8988T (cell line): ENCODE measurements at regions not wholly inside any gene's neighbourhood (a gene's known extent, or its start where the extent isn't known, plus 50 kb on each side); places are given as distances from the start of the nearest gene placed in this dataset.
"Not testable (repeated sequence)": the region's sequence is repeated elsewhere in the genome, so short reads cannot be mapped to it uniquely, and the experiment has no call there.

ENCODE experiments used
- DNase-seq: peaks from one replicate; pipeline ENCODE4 v3.0.0; 2011

DNA sequence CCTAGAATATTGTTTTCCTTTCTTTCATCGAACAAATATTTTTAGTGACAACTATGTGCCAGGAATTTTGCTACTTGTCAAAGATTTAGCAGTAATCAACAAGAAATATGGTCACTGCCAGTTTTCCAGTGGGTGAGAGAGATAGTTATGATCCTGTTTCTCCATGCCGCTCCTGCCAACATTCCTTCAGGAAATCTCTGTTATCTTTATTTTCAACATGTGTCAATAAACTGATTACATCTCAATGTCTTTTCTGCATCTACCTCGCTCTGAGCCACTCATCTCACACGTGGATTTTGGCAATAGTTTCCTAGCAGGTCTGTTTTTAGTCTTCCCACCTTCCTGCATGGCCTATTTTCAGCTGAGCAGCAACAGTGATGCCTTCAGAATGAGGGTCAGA is 650.0 kb upstream of the STXBP6 start:
- no peak for DNase-seq

DNA sequence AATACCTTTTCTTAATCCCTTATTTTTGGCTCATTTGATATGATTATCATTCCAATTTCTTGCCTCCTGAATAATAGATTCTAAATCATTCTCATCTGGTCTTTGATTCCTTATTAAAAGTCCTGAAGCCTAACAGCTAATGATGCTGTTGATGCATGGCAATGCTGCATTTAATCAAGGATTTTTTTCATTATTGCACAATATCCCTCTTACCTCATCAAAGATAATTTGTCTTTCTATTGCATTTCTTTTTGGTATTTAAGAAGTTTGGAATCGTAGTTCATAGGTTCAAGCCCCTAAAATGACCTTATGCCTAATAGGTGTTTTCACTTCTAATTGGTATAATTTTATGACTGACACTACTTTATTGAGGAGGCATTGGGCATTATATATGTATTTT is 648.2 kb upstream of the STXBP6 start:
- DNase-seq = no peak

DNA sequence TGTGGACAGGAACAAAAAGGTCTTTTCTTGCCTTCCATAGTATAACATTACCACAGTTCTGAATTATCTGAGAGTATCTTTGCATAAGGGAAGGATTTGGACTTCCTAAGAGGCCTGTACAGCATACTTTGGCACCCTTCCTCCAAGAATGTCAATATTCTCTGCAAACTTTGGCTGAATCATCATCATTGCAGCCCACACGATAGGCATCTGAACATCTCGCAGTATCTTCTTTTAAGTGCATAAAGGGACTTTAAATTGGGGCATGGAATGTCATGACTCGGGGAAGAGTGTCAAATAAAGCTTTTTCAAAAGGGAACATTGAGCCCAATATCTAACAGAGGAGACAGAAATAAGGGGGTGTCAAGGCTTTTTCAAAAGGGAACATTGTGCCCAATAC is 646.2 kb upstream of the STXBP6 start:
- no peak for DNase-seq

DNA sequence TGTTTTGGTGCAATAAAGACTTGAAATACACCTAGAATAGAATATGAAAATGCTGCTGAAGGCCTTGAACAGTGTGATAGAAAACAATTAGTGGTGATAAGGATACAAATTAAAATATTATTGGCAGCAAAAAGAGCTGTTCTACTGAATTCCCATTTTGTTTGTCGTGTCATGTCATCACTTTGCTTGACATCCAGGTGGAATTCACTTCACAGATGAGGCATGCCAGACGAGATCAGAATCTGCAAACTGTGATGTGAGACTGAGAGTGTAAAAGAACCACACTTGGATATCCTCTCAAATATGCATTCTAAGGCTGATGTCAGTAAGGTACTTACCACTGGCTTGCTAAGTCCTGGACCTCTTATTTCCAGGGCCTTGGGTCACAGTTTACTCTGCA is 635.1 kb upstream of the STXBP6 start:
- no peak for DNase-seq

DNA sequence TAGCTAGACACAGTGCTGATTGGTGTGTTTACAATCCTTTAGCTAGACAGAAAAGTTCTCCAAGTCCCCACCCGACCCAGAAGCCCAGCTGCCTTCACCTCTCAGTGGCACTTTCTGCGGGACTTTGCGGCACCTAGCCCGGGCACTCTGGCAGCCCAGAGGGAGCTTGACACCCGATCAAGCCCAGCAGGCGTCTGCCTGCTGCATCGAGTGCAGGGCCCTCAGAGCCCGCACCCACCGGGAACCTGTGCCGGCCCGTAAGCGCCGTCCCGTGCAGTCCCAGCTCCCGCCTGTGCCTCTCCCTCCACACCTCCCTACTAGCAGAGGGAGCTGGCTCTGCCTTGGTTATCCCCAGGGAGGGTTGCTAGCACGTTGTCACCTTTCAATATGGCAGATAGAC is 631.0 kb upstream of the STXBP6 start:
- no peak for DNase-seq

DNA sequence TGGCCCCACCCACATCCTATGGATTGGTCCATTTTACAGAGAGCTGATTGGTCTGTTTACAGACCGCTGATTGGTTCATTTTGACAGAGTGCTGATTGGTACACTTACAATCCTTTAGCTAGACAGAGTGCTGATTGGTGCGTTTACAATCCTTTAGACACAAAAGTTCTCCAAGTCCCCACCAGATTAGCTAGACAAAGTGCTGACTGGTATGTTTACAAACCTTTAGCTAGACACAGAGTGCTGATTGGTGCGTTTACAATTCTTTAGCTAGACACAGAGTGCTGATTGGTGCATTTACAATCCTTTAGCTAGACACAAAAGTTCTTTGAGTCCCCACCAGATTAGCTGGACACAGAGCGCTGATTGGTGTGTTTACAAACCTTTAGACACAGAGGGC is 630.6 kb upstream of the STXBP6 start:
- not testable (repeated sequence) for DNase-seq

DNA sequence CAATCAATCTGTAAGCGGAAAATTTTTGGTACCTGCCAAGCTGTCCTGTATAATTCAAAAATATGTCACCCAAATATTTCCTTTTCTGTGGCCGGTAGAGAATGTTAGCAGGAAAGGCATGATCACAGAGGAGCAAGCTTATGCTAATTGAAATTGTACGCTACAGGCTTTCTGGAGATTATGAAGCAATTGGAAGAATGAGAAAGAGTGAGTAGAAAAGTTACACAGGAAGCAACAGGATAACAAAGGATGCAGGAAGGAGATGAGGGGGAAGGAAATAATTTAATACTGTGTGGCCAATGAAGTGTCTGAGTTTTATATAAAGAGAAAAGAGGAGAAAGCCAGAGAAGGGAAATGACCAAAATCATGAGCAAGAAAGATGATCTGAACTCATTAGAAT is 627.2 kb upstream of the STXBP6 start:
- no peak for DNase-seq

DNA sequence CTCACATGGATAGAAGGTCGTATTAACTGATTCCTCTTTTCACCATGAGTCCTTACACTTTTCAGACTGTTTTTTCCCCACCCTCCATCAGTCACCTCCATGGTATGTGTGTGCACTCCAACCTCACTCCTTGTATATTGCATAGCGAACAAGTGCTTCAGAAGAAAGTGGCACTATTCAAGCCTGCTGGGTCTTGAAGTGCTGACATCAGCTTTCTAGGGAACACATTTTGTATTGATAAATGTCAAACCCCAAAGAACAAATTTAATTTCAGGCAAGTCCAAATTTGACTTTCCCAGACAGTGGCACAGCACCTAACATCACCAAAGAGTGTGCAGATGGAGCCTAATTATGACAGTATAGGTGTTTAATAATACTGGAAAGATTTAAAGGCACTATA is 617.4 kb upstream of the STXBP6 start:
- no peak for DNase-seq

DNA sequence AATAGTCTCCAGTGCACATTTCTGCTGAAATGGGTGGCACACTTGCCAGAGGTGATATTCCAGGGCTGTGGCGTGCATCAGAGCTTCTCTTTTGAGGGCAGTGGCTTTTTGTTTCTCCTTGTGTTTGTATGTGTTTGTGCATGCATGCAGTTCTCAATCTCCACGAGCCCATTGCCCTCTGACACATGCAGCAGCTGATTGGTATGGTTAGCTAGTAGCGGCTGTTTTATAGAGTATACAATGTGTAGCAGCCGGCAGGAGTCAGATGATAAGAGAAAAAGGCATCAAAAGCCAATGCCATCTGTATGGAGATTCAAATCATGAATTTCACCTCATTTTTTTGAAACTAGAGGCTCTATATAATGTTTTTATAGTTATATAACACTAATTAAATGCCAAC is 616.9 kb upstream of the STXBP6 start:
- DNase-seq = no peak

DNA sequence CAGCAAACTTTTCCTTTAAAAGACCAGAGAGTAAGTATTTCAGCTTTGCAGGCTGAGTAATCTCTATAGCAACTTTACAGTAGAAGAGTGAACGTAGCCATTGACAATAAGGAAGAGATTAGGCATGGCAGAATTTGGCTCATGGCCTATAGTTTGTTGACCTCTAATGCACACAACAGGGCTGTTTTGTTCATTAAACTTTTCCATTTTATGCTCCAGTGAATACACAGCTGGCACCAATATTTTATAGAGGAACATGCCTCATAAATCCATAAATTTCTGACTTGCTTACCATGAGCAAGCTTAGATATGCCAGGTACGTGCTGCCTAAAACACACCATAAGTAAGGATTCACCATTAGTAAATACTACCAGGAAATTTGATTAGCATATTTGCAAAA is 609.0 kb upstream of the STXBP6 start:
- DNase-seq = no peak

DNA sequence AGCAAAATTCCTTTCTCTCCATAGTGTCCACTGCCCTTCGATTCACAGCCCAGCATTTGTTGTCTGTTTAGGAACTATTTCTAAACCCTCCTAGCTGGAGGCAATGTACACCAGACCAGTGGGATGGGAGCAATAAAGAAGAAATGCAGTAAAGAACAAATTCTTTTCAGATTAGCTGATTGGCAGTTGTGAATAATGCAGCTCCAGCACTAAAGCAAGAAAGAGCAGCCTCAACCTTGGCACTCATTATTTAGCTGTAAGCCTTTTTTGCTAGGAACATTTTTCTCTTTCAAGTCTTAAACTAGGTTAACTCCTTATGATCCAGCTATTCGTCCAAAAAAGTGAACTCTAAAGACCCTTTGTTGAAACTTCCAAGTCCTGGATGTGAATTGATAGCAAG is 580.5 kb upstream of the STXBP6 start:
- no peak for DNase-seq

DNA sequence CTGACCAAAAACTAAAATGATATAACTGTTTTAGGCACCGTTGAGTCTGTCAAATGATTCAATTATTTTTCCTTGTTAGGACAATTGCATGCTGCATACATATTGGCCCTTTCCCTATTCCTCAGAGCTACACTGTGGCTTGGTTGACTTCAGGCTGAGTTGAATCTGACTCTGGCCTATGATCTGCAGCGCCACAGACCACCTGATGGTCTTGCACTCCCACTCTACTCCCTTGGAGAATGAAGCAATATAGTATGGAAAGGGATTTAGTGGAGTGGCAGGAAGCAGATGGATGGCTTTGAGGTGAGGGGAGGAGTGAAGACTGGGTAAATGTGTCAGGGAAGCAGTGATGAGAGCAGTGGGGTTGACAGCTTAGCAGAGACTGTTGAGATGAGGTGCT is 579.0 kb upstream of the STXBP6 start:
- DNase-seq = no peak

DNA sequence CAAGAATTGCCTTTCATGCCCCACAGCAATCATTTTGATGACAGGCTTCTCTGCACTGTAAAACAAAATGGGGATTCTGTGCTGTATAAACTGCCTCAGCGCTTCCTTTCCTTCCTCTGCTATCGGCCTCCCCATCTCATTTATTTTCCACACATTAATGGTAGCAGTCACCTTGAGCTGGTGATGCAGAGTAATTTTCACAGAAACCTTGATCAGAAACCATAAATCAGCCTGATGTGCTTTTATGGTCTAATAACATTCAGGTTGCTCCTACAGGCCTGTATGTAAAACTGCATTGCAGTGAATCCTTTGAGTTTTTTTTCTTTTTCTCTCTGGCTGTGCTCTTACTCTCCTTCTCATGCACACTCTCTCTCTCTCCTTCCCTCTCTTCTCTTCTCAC is 578.4 kb upstream of the STXBP6 start:
- DNase-seq = no peak

DNA sequence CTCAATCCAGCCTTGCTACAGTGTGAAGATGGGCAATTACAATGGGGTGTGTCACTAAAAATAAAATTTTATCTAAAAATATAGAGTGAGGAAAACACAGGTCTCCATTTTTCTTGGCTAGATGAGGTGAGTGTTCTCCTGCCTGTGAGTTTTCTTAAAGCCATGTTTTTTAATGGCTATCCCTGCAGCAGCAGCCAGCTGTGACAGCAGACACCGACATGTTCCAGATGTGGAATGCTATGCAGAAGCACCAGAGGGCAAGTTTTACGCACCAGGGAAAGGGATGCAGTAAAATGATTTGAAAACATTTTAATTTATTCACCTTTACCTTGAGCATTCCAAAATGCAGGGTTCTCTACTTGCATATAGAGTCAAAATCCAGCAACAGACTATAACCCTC is 577.0 kb upstream of the STXBP6 start:
- DNase-seq = no peak

DNA sequence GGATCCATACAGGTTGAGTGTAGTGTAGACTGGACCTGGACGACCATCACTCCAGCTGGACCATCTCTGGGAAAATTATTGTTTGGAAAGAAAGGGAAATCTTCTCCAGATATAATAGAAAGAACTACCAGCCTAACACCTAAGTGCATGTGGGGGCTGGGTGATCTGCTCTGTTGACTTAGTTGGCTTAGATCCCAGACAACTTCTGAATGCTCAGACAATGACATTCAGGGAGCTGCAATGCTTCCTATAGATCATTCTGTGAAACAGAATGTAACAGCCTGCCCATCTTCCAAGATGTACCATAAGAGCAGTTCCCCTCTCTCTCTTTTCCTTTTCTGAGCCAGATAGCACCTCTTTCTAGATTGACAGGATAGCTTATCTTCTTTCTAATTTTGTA is 572.8 kb upstream of the STXBP6 start:
- no peak for DNase-seq

DNA sequence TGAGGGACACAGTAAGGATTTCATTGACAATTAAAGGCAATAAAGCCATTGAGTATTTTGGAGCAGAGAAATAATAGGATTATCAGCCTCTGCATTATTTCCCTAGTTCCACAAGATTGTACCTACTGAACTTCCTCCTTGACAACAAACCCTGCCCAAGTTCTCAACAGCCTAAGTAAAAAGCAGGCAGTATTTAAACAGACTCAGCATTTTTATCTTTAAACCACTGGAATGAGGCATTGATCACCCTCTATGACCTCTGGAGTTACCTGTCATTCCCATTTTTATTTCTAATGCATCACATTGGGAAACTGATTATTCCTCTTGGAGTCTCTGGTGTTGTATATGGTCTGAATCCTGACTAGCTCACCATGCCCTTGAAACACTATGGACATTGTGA is 570.6 kb upstream of the STXBP6 start:
- DNase-seq = no peak

DNA sequence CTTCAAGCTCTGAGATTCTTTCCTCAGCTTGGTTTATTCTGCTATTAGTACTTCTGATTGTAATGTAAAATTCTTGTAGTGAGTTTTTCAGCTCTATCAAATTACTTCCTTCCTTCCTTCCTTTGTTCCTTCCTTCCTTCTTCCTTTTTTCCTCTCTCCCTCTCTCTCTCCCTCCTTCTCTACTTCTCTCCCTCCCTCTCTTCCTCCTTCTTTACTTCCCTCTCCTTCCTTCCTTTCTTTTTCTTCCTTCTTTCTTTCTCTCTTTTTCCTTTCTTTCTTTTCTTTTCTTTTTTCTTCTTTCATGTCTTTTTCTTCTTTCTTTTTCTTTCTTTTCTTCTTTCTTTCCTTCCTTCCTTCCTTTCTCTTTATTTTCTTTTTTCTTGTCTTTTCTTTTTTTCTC is 565.2 kb upstream of the STXBP6 start:
- no peak for DNase-seq

DNA sequence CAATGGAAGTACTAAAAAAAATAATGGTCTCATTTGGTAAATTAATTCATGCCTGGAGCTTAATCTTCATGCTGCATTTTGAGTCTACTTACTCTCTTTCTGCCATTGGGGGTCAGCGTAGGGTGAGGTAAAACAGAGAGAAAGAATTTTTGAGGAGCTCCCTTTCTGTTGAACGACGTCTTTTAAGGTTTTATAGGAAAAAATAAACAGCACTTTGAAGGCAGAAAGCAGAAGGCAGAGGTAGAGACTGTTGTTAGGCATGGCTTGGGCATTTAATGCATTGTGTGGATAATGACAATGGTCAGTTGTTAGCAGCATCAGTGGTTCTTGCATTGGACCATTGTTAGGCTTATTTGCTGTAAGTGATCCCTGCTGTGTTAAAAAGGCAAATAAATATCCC is 557.2 kb upstream of the STXBP6 start:
- DNase-seq = no peak

DNA sequence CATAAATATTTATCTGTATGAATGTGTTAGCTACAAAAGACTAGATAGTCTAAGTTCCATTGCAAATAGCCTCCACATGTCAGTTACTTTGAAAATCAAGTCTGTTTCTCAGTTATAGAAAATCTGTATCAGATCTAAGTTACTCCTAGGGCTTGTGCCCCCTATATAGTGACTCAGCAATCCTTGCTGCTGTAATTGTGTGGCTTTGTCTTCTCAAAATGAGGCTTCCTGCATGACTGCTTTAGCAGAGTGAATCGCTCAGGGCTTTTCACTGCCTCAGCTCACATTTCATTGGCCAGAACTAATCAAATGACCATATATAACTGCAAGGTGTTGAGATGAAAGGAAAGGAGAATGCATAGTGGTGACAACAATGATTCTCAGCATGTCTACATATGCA is 552.2 kb upstream of the STXBP6 start:
- no peak for DNase-seq

DNA sequence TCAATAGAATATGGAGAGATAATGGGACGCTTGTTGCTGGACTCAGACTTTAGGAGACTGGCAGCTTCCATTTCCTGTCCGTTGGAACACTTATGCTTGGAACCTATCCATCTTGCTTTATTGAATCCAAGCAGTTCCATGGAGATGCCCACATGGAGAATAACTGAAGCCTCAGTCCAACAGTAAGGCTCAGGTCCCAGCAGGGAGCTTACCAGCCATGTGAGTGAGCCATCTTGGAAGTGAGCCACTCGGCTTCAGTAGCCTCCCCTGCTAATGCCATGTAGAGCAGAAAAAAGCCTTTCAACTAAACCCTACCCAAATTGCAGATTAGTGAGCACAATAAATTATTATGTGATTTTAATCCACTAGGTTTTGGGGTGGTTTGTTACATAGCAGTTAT is 538.8 kb upstream of the STXBP6 start:
- DNase-seq = no peak

DNA sequence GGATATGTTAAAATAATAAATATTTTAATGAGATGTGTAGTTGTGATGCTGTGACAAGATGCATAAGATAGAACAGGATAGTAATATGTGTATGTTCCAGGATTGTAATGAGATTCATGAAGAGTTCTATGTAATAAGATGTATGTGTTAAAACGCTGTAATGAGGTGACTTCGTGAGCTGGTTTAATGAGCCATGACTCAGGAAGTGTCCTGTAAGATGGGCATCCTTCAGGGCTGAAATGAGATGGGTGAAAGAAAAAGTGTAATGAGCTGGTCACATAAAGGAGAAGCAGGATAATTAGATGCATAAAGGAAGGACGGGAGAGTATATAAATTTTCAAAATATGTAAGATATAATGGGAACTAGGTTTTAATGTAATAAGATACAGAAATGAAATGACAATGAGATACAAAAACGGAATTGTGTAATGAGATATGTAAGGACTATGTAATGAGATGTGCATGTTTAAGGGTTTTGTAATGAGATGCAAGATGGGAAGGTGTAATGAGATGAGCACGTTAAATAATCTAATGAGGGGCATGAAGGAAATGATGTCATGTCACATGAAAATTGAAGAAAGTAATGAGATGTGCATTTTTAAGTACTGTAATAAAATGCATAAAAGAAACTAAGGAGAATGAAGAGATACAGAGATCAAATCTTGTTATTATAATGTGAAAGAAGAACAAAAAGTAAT is 524.8 kb upstream of the STXBP6 start:
- DNase-seq = no peak

DNA sequence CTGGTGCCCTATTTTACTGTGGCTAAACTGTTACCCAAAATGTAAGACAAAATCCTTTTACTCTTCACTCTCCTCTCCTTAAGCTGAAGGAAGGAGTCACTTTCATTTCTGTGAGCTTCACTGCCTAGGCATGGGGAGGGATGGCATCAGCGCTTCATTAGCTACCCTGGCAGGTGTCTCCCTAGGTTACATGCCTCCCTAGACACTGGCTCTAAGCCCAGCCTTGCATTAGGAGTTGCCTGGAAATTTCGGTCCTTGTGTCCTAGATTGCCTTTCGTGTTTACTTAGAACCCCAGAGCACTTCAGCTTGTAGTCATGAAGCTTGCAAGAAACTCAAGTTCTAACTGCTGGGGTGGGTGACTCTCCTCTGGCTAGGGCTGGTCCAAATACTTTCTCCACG is 520.5 kb upstream of the STXBP6 start:
- no peak for DNase-seq

DNA sequence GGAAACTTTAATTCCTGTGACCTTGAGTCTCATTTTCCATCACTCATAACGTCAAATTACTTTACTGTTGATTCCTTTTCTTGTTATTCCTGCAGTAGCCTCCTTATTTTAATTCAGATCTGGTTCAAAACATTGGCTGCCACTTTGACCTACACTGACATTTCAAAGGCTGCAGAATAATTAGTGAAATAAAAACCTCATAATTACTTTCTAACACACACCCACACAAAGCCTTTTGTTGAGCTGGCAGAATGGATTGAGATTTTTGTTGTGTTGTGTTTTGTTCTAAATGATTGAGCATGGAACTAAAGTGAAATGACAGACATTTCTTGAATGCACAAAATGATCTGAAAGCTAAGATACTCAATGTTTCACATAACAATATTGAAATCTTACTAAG is 507.5 kb upstream of the STXBP6 start:
- DNase-seq = no peak

DNA sequence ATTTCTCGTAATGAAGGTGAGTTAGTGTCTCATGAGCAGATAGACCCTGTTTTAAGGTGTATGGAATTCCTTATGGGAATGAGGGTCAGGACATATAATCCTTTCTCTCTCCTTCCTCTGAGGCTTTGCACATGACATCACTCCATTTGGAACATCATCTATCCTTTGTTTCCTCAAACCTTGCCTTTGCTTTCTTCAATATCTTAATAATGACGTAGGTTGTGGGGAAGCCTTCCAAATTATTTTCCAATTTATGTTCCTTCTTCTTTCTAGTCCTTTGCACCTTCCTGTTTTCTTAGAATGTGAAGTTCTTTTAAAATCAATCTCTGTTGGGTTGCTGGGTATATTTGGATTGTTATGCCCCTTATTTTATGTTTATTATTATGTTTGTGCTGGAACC is 502.9 kb upstream of the STXBP6 start:
- no peak for DNase-seq

DNA sequence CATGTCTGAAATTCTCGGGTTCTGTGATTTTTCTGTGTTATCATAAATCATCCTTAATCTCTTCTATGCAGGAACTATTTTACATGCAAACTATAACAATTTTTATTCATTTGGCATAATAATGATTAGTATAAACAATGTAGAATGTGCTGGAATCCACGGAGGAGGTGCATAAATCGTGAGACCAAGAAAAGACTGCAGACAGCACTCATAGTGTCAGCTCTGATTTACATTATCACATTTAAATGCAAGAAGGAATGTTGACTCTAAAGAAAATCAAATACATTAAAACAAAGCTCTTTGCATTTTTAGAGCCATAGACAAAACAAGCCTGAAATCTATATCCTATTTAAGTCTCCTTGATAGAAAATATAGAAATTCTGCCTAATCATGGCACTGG is 501.7 kb upstream of the STXBP6 start:
- DNase-seq = no peak

DNA sequence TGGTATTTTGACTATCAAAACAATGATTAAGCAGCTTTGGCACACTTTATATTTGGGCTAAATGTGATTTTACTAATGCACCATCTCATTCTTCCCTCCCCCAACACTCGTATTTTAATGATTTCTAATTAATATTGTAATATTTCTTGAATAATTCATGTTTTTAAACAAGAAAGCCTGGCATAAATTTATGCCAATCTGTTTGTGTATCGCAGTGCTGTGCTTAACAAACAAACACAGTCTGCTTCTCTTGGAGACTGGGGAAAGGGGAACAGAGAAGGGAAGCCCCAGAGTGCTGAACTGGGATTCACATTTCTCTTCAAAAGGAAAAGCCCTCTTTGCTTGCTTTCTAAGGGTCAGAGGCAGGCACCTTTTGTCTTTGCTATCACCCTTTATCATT is 496.9 kb upstream of the STXBP6 start:
- no peak for DNase-seq
